MM.1S (cell line): ENCODE measurements at regions not wholly inside any gene's neighbourhood (a gene's known extent, or its start where the extent isn't known, plus 50 kb on each side); places are given as distances from the start of the nearest gene placed in this dataset.

Experiments
- CTCF ChIP-seq: fragments of 300-600 bp; sonication (generic); IDR thresholded peaks from 2 replicates; pipeline ENCODE4 v1.5.1; 2016; ENCODE audit warnings: antibody characterized with exemption, low read length, mixed read lengths
- EZH2 ChIP-seq: fragments of 300-600 bp; sonication (generic); optimal IDR thresholded peaks from 2 replicates; pipeline ENCODE3; 2017; ENCODE audit warnings: low read depth, mild to moderate bottlenecking, antibody characterized with exemption, low read length, mixed read lengths
- EZH2phosphoT487 ChIP-seq: fragments of 300-600 bp; sonication (generic); IDR thresholded peaks from 2 replicates; pipeline ENCODE4 v1.6.1; 2018; ENCODE audit warnings: antibody characterized with exemption, low read length

GRCh38 chr2:147758821-147759220, 86.0 kb upstream of the ACVR2A start:
- TF ChIP-seq CTCF, result no peak
- no peak for TF ChIP-seq EZH2phosphoT487
- TF ChIP-seq EZH2, result no peak
